GM23248 (cell line): ENCODE measurements at regions not wholly inside any gene's neighbourhood (a gene's known extent, or its start where the extent isn't known, plus 50 kb on each side); places are given as distances from the start of the nearest gene placed in this dataset.

Source experiments
- EZH2 ChIP-seq: fragments of 200-600 bp; sonication (generic); IDR thresholded peaks from 2 replicates; pipeline ENCODE4 v1.6.1; 2018; ENCODE audit warnings: antibody characterized with exemption, mild to moderate bottlenecking; ENCODE audit not compliant: insufficient read depth, poor library complexity, severe bottlenecking
- EZH2phosphoT487 ChIP-seq: fragments of 200-600 bp; sonication (generic); IDR thresholded peaks from 2 replicates; pipeline ENCODE4 v1.6.1; 2018; ENCODE audit warnings: antibody characterized with exemption, moderate library complexity, mild to moderate bottlenecking, low read depth; ENCODE audit not compliant: insufficient read depth

- TF ChIP-seq EZH2phosphoT487 (no peak), EZH2 (no peak)
Measured at GRCh38 chr13:111659219-111659775, 338.9 kb downstream of the TEX29 start.
